NCI-H446 treated with DMSO at 0.1 percent for 48 hours (cell line): ENCODE measurements at regions not wholly inside any gene's neighbourhood (a gene's known extent, or its start where the extent isn't known, plus 50 kb on each side); places are given as distances from the start of the nearest gene placed in this dataset.

Experiments used
- DNase-seq: peaks from one replicate; lab custom pipeline; 2025; lab: John Stamatoyannopoulos, UW

GRCh38 chr3:182585532-182586150 lies 207.7 kb upstream of the ATP11B start:
- no peak for DNase-seq

GRCh38 chr3:182592747-182593146 lies 200.6 kb upstream of the ATP11B start:
- DNase-seq = no peak

- DNase-seq = peak; percentile 47
Measured at GRCh38 chr3:182596676-182597410, 196.5 kb upstream of the ATP11B start.

GRCh38 chr3:182597621-182598041 lies 195.7 kb upstream of the ATP11B start:
- no peak for DNase-seq

GRCh38 chr3:182601597-182601996 lies 191.7 kb upstream of the ATP11B start:
- DNase-seq = no peak

- no peak for DNase-seq
Measured at GRCh38 chr3:182603501-182603900, 189.8 kb upstream of the ATP11B start.

- no peak for DNase-seq
Measured at GRCh38 chr3:182605882-182606611, 187.3 kb upstream of the ATP11B start.

GRCh38 chr3:182606905-182607504 lies 186.3 kb upstream of the ATP11B start:
- no peak for DNase-seq

- no peak for DNase-seq
Measured at GRCh38 chr3:182608832-182609231, 184.5 kb upstream of the ATP11B start.

GRCh38 chr3:182609575-182610156 lies 183.6 kb upstream of the ATP11B start:
- DNase-seq = no peak

GRCh38 chr3:182612332-182612731 lies 181.0 kb upstream of the ATP11B start:
- DNase-seq = no peak

- no peak for DNase-seq
Measured at GRCh38 chr3:182617500-182617899, 175.8 kb upstream of the ATP11B start.

- DNase-seq = peak; percentile 37
Measured at GRCh38 chr3:182618085-182618732, 175.1 kb upstream of the ATP11B start.

GRCh38 chr3:182618981-182619591 lies 174.2 kb upstream of the ATP11B start:
- no peak for DNase-seq

GRCh38 chr3:182620723-182621434 lies 172.4 kb upstream of the ATP11B start:
- no peak for DNase-seq

GRCh38 chr3:182621435-182622240 lies 171.7 kb upstream of the ATP11B start:
- no peak for DNase-seq

- no peak for DNase-seq
Measured at GRCh38 chr3:182622241-182622545, 171.1 kb upstream of the ATP11B start.

GRCh38 chr3:182626484-182627467 lies 166.5 kb upstream of the ATP11B start:
- DNase-seq = no peak

GRCh38 chr3:182628531-182628930 lies 164.8 kb upstream of the ATP11B start:
- DNase-seq = no peak
